ENCODE measurements at regions not wholly inside any gene's neighbourhood (a gene's known extent, or its start where the extent isn't known, plus 50 kb on each side); places are given as distances from the start of the nearest gene placed in this dataset.
"Not testable (repeated sequence)": the region's sequence is repeated elsewhere in the genome, so short reads cannot be mapped to it uniquely, and the experiment has no call there.

DNA sequence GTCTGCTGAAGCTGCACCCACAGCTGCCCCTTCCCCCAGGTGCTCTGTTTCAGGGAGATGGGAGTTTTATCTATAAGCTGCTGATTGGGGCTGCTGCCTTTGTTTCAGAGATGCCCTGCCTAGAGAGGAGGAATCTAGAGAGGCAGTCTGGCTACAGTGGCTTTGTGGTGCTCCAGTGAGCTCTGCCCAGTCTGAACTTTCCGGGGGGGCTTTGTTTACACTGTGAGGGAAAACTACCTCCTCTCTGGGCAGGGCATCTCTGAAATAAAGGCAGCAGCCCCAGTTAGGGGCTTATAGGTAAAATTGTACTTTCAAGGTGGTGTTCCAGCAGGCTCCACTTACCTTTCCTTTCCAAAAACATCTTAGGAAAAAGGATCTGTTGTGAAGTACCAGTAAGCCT is 242.2 kb downstream of the SPRY1 start:
- DNase-seq (ENCODE audit: low read depth in 2 of 2) = no peak

- no peak for DNase-seq (ENCODE audit: low read depth in 2 of 2)
Observed at GRCh38 chr4:123640271-123640670, 243.7 kb downstream of the SPRY1 start.

DNA sequence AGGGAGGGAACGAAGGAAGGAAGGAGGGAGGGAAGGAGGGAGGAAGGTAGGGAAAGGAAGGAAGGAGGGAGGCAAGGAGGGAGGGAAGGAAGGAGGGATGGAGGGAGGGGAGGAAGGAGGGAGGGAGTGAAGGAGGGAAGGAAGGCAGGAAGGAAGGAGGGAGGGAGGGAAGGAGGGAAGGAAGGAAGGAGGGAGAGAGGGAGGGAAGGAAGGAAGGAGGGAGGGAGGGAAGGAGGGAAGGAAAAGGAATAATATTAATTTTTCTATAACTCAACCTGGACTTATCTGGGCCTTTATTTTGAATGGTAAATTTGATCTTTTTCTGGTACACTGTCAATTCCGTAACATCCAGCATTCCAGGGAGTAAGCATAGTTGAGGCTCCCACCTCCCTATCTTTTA is 244.2 kb downstream of the SPRY1 start:
- DNase-seq (ENCODE audit: low read depth in 2 of 2) = no peak

GRCh38 chr4:123643691-123644090 is 247.1 kb downstream of the SPRY1 start:
- DNase-seq (ENCODE audit: low read depth in 2 of 2) = no peak

- no peak for DNase-seq (ENCODE audit: low read depth in 2 of 2)
Observed at GRCh38 chr4:123649250-123649644, 252.7 kb downstream of the SPRY1 start.

- no peak for DNase-seq (ENCODE audit: low read depth in 2 of 2)
Observed at GRCh38 chr4:123649645-123650391, 253.2 kb downstream of the SPRY1 start.

- no peak for DNase-seq (ENCODE audit: low read depth in 2 of 2)
Observed at GRCh38 chr4:123651066-123651465, 254.5 kb downstream of the SPRY1 start.

DNA sequence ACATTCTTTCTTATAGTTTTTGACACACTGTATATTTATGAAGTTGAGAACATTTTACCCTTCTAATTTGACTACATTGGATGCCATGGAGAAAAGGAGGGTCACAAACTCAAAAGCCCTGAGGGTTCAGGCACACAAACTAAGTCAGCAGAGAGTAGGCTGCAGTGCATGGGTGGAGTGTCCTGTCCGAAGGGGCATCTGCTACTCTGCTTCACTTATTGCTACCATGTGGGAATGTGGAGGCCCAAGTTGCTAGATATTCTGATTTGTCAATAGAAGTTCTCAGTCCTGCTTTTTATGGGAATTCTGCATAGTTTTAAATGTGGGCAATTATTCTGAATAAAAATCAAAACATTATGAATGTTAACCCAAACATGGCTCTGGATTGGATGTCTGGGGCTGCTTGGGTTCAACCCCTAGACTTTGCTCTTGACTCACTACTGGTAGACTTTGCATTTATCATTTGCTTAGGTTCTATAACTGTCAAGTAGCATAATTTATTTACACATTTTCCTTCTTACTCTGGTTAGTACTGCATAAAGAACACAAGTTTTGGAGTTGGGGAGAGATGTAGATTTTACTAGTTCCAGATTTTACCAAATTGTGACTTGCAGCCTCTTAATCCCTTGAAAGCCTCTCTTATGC is 255.1 kb downstream of the SPRY1 start:
- DNase-seq (ENCODE audit: low read depth in 2 of 2) = no peak

DNA sequence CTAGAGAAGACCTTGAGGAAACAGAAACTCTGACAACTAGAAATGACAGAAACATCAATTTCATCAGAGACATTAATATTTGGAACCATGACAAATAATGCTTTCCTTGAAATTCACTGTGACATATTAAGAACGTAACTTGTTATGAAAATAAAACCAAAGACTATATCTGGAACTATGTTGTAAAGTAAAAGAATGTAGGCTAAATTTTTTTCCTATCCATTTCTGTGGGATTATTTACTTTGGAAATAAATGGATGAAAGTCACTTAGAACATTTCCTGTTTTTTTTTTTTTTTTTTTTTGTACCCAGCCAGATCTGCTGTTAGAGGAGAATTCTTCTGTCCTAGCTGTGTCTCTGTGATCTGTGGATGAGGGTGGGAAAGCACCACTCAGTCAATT is 255.9 kb downstream of the SPRY1 start:
- DNase-seq (ENCODE audit: low read depth in 2 of 2) = no peak

DNA sequence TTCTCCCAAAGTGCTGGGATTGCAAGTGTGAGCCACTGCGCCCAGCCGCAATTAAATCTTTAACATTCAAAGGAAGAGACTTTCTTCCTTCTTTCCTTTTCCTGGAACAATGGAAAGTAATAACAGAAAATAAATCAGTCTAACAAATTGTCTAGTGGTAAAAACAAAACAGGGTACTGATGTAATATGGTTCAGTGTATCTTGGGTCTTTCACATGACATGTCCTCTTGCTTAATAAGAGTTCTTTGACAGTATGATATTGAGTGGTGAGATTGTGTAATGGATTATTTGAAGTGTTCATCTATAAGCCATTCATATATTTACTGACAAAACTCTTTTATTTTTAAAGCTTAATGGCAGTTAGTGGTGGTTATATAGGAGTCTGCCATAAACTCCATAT is 256.6 kb downstream of the SPRY1 start:
- no peak for DNase-seq (ENCODE audit: low read depth in 2 of 2)

DNA sequence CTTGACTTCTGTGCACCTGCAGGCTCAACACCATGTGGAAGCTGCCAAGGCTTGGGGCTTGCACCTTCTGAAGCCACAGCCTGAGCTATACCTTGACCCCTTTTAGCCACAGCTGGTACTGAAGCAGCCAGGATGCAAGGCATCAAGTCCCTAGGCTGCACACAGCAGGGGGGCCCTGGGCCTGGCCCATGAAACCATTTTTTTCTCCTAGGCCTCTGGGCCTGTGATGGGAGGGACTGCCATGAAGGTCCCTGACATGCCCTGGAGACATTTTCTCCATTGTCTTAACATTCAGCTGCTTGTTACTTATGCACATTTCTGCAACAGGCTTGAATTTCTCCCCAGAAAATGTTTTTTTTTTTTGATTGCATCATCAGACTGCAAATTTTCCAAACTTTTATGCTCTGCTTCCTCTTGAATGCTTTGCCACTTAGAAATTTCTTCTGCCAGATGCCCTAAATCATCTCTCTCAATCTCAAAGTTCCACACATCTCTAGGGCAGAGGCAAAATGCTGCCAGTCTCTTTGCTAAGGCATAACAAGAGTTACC is 260.2 kb downstream of the SPRY1 start:
- not testable (repeated sequence) for DNase-seq (ENCODE audit: low read depth in 2 of 2)

GRCh38 chr4:123657606-123658005 is 261.0 kb downstream of the SPRY1 start:
- not testable (repeated sequence) for DNase-seq (ENCODE audit: low read depth in 2 of 2)

- DNase-seq (ENCODE audit: low read depth in 2 of 2) = no peak
Observed at GRCh38 chr4:123659262-123659661, 262.7 kb downstream of the SPRY1 start.

DNA sequence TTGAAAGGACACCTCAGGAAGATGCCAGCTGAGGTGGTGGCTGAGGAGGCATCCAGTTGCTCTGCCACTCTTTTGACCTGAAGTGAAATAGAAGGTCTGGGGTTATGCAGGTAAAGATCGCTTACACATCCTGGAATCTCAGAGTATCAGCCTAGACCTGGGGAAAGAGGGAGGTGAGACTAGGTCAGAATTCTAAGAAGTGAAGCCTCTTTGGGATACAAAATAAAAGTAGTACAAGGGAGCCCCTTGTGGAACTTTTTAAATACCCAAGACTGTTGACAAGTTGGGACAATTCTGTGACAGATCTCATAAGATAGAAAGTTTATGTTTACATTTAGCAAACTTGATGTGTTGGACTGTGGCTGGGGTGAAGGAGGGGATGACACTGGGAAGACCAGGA is 263.1 kb downstream of the SPRY1 start:
- DNase-seq (ENCODE audit: low read depth in 2 of 2) = no peak

DNA sequence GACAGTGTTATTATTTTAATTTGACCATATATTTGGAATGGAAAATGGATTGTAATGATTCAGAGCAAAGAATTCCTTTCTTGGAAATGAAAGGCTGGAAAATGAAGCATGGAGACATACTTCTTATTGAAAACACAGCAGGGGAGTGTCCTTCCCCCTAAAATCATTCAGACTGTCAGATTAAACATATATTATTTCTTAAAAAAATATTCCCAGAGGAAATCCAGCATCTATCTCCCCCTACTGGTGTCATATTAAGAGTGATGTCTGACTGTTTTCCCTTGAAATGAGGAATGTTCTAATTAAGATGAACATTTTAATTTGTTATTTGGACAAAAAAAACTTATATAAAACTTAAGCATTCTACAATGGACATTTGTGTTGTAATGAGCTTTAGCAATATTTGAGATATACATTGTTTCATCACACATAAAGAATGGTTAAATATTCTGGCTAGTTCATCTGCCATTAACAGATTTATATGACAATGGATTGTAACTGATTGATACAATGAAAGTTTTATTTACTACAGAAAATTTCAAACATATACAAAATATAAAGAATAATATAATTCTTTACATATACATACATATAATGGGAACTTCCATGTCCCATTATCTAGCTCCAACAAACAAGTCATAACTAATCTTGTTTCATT is 264.6 kb downstream of the SPRY1 start:
- no peak for DNase-seq (ENCODE audit: low read depth in 2 of 2)

- DNase-seq (ENCODE audit: low read depth in 2 of 2) = no peak
Observed at GRCh38 chr4:123662827-123663226, 266.2 kb downstream of the SPRY1 start.

GRCh38 chr4:123666486-123666885 is 269.9 kb downstream of the SPRY1 start:
- DNase-seq (ENCODE audit: low read depth in 2 of 2) = no peak

DNA sequence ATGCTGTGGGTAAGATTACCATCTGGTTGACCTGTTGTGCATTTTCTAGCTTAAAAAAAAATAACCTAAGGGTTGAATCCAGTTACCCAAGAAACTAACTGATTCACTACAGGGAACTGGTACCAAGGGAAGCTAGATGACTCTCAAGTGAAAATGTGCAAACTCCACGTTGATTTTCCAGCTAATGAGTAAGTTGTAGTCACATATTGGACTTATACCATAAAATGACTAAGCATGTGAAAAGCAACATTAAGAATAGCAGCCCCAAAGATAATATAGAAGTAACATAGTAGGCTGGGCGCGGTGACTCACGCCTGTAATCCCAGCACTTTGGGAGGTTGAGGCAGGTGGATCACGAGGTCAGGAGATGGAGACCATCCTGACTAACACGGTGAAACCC is 270.9 kb downstream of the SPRY1 start:
- no peak for DNase-seq (ENCODE audit: low read depth in 2 of 2)

GRCh38 chr4:123667991-123668390 is 271.4 kb downstream of the SPRY1 start:
- no peak for DNase-seq (ENCODE audit: low read depth in 2 of 2)

DNA sequence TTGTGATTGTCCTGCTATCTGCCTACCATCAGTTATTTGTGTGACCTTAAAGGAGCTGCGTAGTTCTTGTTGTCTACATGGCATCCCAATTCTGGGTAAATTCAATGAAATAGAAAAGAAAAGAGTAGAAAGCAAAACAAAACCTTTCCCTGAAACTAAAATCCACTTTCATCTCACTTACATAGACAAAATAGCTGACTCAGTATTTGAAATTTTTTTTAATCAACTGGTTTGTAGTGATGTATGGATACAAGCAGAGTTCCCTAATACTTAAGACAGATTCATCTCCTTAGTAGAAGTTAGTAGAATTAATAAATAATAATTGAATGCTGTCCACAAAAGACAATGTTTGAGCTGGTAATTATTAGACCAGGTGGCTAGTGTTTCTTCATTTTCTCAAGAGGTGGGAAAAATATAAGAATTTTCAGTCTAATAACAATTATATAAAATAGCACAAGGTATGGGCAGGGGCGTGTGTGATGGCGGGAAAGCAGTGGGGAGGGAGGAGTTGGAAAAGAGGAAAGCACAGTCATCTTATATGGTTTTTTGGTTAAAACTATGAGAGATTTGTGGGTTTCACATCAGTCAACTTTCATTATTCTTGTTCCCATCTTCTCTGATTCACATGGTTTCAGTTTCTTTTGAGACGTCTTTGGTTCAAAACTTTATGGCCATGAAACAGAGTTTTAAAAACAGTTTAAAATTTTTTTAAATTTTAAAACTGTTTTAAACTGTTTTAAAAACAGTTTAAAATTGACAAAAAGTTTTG is 275.2 kb downstream of the SPRY1 start:
- no peak for DNase-seq (ENCODE audit: low read depth in 2 of 2)

DNA sequence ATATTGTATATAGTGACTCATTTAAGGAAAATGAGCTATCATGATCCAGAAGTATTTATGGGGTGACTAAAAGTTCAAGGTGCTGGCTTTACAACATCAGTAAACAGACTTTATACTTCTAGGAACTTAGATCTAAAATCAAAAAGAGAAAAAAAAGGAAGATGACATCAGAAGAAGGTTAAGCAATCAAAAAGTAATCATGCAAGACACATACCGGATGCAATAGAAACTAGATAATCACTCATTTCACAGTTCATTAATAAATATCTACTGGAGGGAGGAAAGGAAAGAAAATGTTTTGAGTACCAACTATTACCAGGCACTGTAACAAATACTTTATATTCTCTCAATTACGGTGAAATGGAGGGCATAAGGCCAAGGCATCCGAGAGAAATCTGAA is 276.4 kb downstream of the SPRY1 start:
- DNase-seq (ENCODE audit: low read depth in 2 of 2) = no peak

- DNase-seq (ENCODE audit: low read depth in 2 of 2) = no peak
Observed at GRCh38 chr4:123673971-123674370, 277.4 kb downstream of the SPRY1 start.
